Mesendoderm (in vitro differentiated cells): ENCODE measurements at regions not wholly inside any gene's neighbourhood (a gene's known extent, or its start where the extent isn't known, plus 50 kb on each side); places are given as distances from the start of the nearest gene placed in this dataset.

Experiments used
- DNase-seq: peaks from one replicate; pipeline ENCODE4 v3.0.0; 2013
- H2AK5ac ChIP-seq: 2 replicates; pipeline ENCODE4 v1.6.1; 2013; ENCODE audit warnings: low read length, inconsistent platforms
- H2BK120ac ChIP-seq: 2 replicates; pipeline ENCODE4 v1.6.1; 2013; ENCODE audit warnings: low read depth, mild to moderate bottlenecking, low read length, moderate library complexity, mixed read lengths
- H2BK15ac ChIP-seq: replicated peaks from 2 replicates; pipeline ENCODE4 v1.6.1; 2013; ENCODE audit warnings: low read depth, mild to moderate bottlenecking, moderate library complexity
- H2BK5ac ChIP-seq: 2 replicates; pipeline ENCODE4 v1.6.1; 2013; ENCODE audit warnings: low read length, inconsistent platforms
- H3K18ac ChIP-seq: 2 replicates; pipeline ENCODE4 v1.6.1; 2013; ENCODE audit warnings: mild to moderate bottlenecking, low read length, mixed read lengths
- H3K23ac ChIP-seq: one replicate; pipeline ENCODE4 v1.6.1; 2013; ENCODE audit warnings: low read length
- H3K27ac ChIP-seq: 2 replicates; pipeline ENCODE4 v1.5.1; 2013; ENCODE audit warnings: low read depth, mild to moderate bottlenecking, inconsistent platforms, low read length, moderate library complexity
- H3K27me3 ChIP-seq: 2 replicates; pipeline ENCODE4 v1.6.1; 2013; ENCODE audit warnings: low read length, control low read depth, mild to moderate bottlenecking, inconsistent platforms; ENCODE audit not compliant: insufficient read depth, poor library complexity
- H3K36me3 ChIP-seq: 2 replicates; pipeline ENCODE4 v1.6.1; 2013; ENCODE audit warnings: low read length, inconsistent platforms; ENCODE audit not compliant: control insufficient read depth, insufficient read depth
- H3K4ac ChIP-seq: one replicate; pipeline ENCODE4 v1.6.1; 2013; ENCODE audit warnings: low read depth, mild to moderate bottlenecking, low read length, moderate library complexity
- H3K4me1 ChIP-seq: 2 replicates; pipeline ENCODE4 v1.6.1; 2013; ENCODE audit warnings: low read depth, low read length, inconsistent platforms; ENCODE audit not compliant: control insufficient read depth
- H3K4me2 ChIP-seq: 2 replicates; pipeline ENCODE4 v1.6.1; 2013; ENCODE audit warnings: low read length
- H3K4me3 ChIP-seq: 2 replicates; pipeline ENCODE4 v1.5.1; 2013; ENCODE audit warnings: mild to moderate bottlenecking, low read length
- H3K56ac ChIP-seq: one replicate; pipeline ENCODE4 v1.6.1; 2013; ENCODE audit warnings: low read length
- H3K79me1 ChIP-seq: 2 replicates; pipeline ENCODE4 v1.6.1; 2013; ENCODE audit warnings: low read length, inconsistent platforms
- H3K79me2 ChIP-seq: 2 replicates; pipeline ENCODE4 v1.6.1; 2013; ENCODE audit warnings: mild to moderate bottlenecking, low read length; ENCODE audit not compliant: control insufficient read depth, insufficient read depth
- H3K9ac ChIP-seq: 2 replicates; pipeline ENCODE4 v1.6.1; 2013; ENCODE audit warnings: low read length, inconsistent platforms
- H4K5ac ChIP-seq: one replicate; pipeline ENCODE4 v1.6.1; 2013; ENCODE audit warnings: low read length
- H4K8ac ChIP-seq: one replicate; pipeline ENCODE4 v1.6.1; 2013; ENCODE audit warnings: low read depth, mild to moderate bottlenecking, control low read depth, low read length, moderate library complexity
- WGBS: extraction: QIAGEN DNeasy Blood & Tissue Kit; methylation state at CpG from one replicate; pipeline ENCODE4 v1.1.7; 2013; ENCODE audit warnings: low lambda C conversion rate, missing lambda C conversion rate; ENCODE audit not compliant: insufficient coverage; ENCODE audit errors: extremely low coverage; 5-methylcytosine and 5-hydroxymethylcytosine counted together

- Histone ChIP-seq H2AK5ac (no peak overlapping the region), H2BK15ac (no peak overlapping the region), H3K79me2 (no peaks in the 10 kb centered on the region), H3K9ac (no peak overlapping the region), H3K79me1 (no peaks in the 10 kb centered on the region), H4K8ac (no peak overlapping the region), H3K4me1 (peaks cover under 1% of the 10 kb centered on the region), H3K4me2 (no peak overlapping the region), H3K23ac (no peak overlapping the region), H3K27ac (no peak overlapping the region), H3K36me3 (no peaks in the 10 kb centered on the region), H3K4ac (no peak overlapping the region), H2BK5ac (no peak overlapping the region), H3K27me3 (no peaks in the 10 kb centered on the region), H3K56ac (no peak overlapping the region), H4K5ac (no peak overlapping the region), H3K18ac (no peak overlapping the region), H3K4me3 (no peak overlapping the region), H2BK120ac (no peak overlapping the region)
- peak; percentile 57 for DNase-seq
- WGBS = no CpG with 5 or more reads among the region's 6 CpGs
Measured at GRCh38 chr9:79308012-79308411, 263.8 kb upstream of the TLE4 start.

- DNase-seq = peak; percentile 21
- no peak overlapping the region for H4K8ac ChIP-seq
- no peak overlapping the region for H3K4ac ChIP-seq
- H3K4me1 ChIP-seq = peaks cover 2% of the 10 kb centered on the region
- no peaks in the 10 kb centered on the region for H3K79me1 ChIP-seq
- no peak overlapping the region for H3K27ac ChIP-seq
- peak overlapping the region; percentile 26 for H3K56ac ChIP-seq
- H3K27me3 ChIP-seq = no peaks in the 10 kb centered on the region
- no peak overlapping the region for H3K23ac ChIP-seq
- no peak overlapping the region for H2BK120ac ChIP-seq
- H3K9ac ChIP-seq = no peak overlapping the region
- no peak overlapping the region for H3K4me2 ChIP-seq
- H3K36me3 ChIP-seq = no peaks in the 10 kb centered on the region
- H2BK15ac ChIP-seq = no peak overlapping the region
- H2AK5ac ChIP-seq = no peak overlapping the region
- no CpG with 5 or more reads among the region's 13 CpGs for WGBS
- no peaks in the 10 kb centered on the region for H3K79me2 ChIP-seq
- no peak overlapping the region for H2BK5ac ChIP-seq
- H4K5ac ChIP-seq = no peak overlapping the region
- H3K18ac ChIP-seq = no peak overlapping the region
- no peak overlapping the region for H3K4me3 ChIP-seq
Measured at GRCh38 chr9:79312686-79313421, 258.9 kb upstream of the TLE4 start.

- DNase-seq = no peak
- no peak overlapping the region for H3K4me2 ChIP-seq
- WGBS = no CpG with 5 or more reads among the region's 3 CpGs
Measured at GRCh38 chr9:79325501-79325900, 246.3 kb upstream of the TLE4 start.

GRCh38 chr9:79329861-79330260, 241.9 kb upstream of the TLE4 start:
- H3K79me2 ChIP-seq = no peaks in the 10 kb centered on the region
- no CpG with 5 or more reads among the region's 1 CpG for WGBS
- H3K9ac ChIP-seq = no peak overlapping the region
- H4K5ac ChIP-seq = no peak overlapping the region
- H3K27ac ChIP-seq = no peak overlapping the region
- no peaks in the 10 kb centered on the region for H3K36me3 ChIP-seq
- H3K23ac ChIP-seq = no peak overlapping the region
- H2BK120ac ChIP-seq = no peak overlapping the region
- H3K4me1 ChIP-seq = no peaks in the 10 kb centered on the region
- H2AK5ac ChIP-seq = no peak overlapping the region
- H2BK15ac ChIP-seq = no peak overlapping the region
- H3K18ac ChIP-seq = no peak overlapping the region
- H2BK5ac ChIP-seq = no peak overlapping the region
- H4K8ac ChIP-seq = no peak overlapping the region
- no peak overlapping the region for H3K4ac ChIP-seq
- H3K79me1 ChIP-seq = no peaks in the 10 kb centered on the region
- no peak overlapping the region for H3K4me3 ChIP-seq
- DNase-seq = no peak
- no peaks in the 10 kb centered on the region for H3K27me3 ChIP-seq
- H3K56ac ChIP-seq = no peak overlapping the region
- H3K4me2 ChIP-seq = no peak overlapping the region

More at GRCh38 chr9:79325501-79325900, 246.3 kb upstream of the TLE4 start:
- Histone ChIP-seq H3K4ac (no peak overlapping the region), H2BK15ac (no peak overlapping the region), H3K27me3 (no peaks in the 10 kb centered on the region), H3K4me1 (no peaks in the 10 kb centered on the region), H3K27ac (no peak overlapping the region), H3K56ac (no peak overlapping the region), H3K36me3 (no peaks in the 10 kb centered on the region), H2BK5ac (no peak overlapping the region), H2BK120ac (no peak overlapping the region), H3K18ac (no peak overlapping the region), H4K8ac (no peak overlapping the region), H3K79me2 (no peaks in the 10 kb centered on the region), H3K23ac (no peak overlapping the region), H3K9ac (no peak overlapping the region), H2AK5ac (no peak overlapping the region), H4K5ac (no peak overlapping the region), H3K4me3 (no peak overlapping the region), H3K79me1 (no peaks in the 10 kb centered on the region)

GRCh38 chr9:79334001-79334400, 237.8 kb upstream of the TLE4 start:
- Histone ChIP-seq H3K4me1 (no peaks in the 10 kb centered on the region), H3K4me3 (no peak overlapping the region), H2BK120ac (no peak overlapping the region), H3K18ac (no peak overlapping the region), H2AK5ac (no peak overlapping the region), H3K27ac (no peak overlapping the region), H3K9ac (no peak overlapping the region), H3K4me2 (no peak overlapping the region), H2BK15ac (no peak overlapping the region), H3K56ac (no peak overlapping the region), H3K27me3 (no peaks in the 10 kb centered on the region), H3K79me2 (no peaks in the 10 kb centered on the region), H2BK5ac (no peak overlapping the region), H4K8ac (no peak overlapping the region), H3K23ac (no peak overlapping the region), H3K4ac (no peak overlapping the region), H3K79me1 (no peaks in the 10 kb centered on the region), H4K5ac (no peak overlapping the region), H3K36me3 (no peaks in the 10 kb centered on the region)
- no peak for DNase-seq
- WGBS = no CpG with 5 or more reads among the region's 6 CpGs

GRCh38 chr9:79334711-79335110, 237.1 kb upstream of the TLE4 start:
- no peak overlapping the region for H3K9ac ChIP-seq
- no peak overlapping the region for H3K4ac ChIP-seq
- H2BK120ac ChIP-seq = no peak overlapping the region
- H3K27ac ChIP-seq = no peak overlapping the region
- no peak overlapping the region for H3K56ac ChIP-seq
- no peak overlapping the region for H3K23ac ChIP-seq
- no peaks in the 10 kb centered on the region for H3K36me3 ChIP-seq
- no peaks in the 10 kb centered on the region for H3K27me3 ChIP-seq
- no peaks in the 10 kb centered on the region for H3K79me1 ChIP-seq
- no peak overlapping the region for H3K4me2 ChIP-seq
- no peak overlapping the region for H4K5ac ChIP-seq
- no peak for DNase-seq
- no peaks in the 10 kb centered on the region for H3K4me1 ChIP-seq
- no peak overlapping the region for H4K8ac ChIP-seq
- no peak overlapping the region for H2BK5ac ChIP-seq
- no peak overlapping the region for H3K18ac ChIP-seq
- no peaks in the 10 kb centered on the region for H3K79me2 ChIP-seq
- whole genome bisulfite sequencing = no CpG with 5 or more reads among the region's 1 CpG
- H3K4me3 ChIP-seq = no peak overlapping the region
- H2AK5ac ChIP-seq = no peak overlapping the region
- no peak overlapping the region for H2BK15ac ChIP-seq
